HG03520 (cell line): ENCODE measurements at regions not wholly inside any gene's neighbourhood (a gene's known extent, or its start where the extent isn't known, plus 50 kb on each side); places are given as distances from the start of the nearest gene placed in this dataset.

Source experiments
- ATAC-seq: cut with Tn5 transposase; IDR thresholded peaks from one replicate; pipeline ENCODE4 v1.9.1; 2021; ENCODE audit warnings: mild to moderate bottlenecking, moderate library complexity; ENCODE audit not compliant: unreplicated experiment

GRCh38 chr7:131159961-131160361 lies 167.7 kb upstream of the MKLN1 start:
- no peak for ATAC-seq

GRCh38 chr7:131161103-131161502 lies 166.6 kb upstream of the MKLN1 start:
- no peak for ATAC-seq

GRCh38 chr7:131164025-131164925 lies 163.4 kb upstream of the MKLN1 start:
- ATAC-seq = no peak

GRCh38 chr7:131166066-131166465 lies 161.6 kb upstream of the MKLN1 start:
- ATAC-seq = no peak

GRCh38 chr7:131170440-131171271 lies 157.0 kb upstream of the MKLN1 start:
- no peak for ATAC-seq

- ATAC-seq = no peak
Observed at GRCh38 chr7:131173145-131173890, 154.4 kb upstream of the MKLN1 start.

GRCh38 chr7:131174391-131174790 lies 153.3 kb upstream of the MKLN1 start:
- no peak for ATAC-seq

- no peak for ATAC-seq
Observed at GRCh38 chr7:131174855-131175254, 152.8 kb upstream of the MKLN1 start.

GRCh38 chr7:131182446-131183058 lies 145.1 kb upstream of the MKLN1 start:
- no peak for ATAC-seq

GRCh38 chr7:131183072-131183471 lies 144.6 kb upstream of the MKLN1 start:
- ATAC-seq = no peak

GRCh38 chr7:131183611-131184119 lies 144.0 kb upstream of the MKLN1 start:
- no peak for ATAC-seq

- no peak for ATAC-seq
Observed at GRCh38 chr7:131186816-131187215, 140.9 kb upstream of the MKLN1 start.

GRCh38 chr7:131188367-131189339 lies 139.0 kb upstream of the MKLN1 start:
- peak; percentile 53 for ATAC-seq

- no peak for ATAC-seq
Observed at GRCh38 chr7:131189488-131189887, 138.2 kb upstream of the MKLN1 start.

- ATAC-seq = no peak
Observed at GRCh38 chr7:131190146-131190545, 137.5 kb upstream of the MKLN1 start.

- ATAC-seq = no peak
Observed at GRCh38 chr7:131190581-131190980, 137.1 kb upstream of the MKLN1 start.

- no peak for ATAC-seq
Observed at GRCh38 chr7:131194070-131194865, 133.4 kb upstream of the MKLN1 start.

GRCh38 chr7:131196803-131197202 lies 130.9 kb upstream of the MKLN1 start:
- ATAC-seq = no peak
